ENCODE measurements at regions not wholly inside any gene's neighbourhood (a gene's known extent, or its start where the extent isn't known, plus 50 kb on each side); places are given as distances from the start of the nearest gene placed in this dataset.

GRCh38 chr13:107233541-107233940 lies 665.6 kb upstream of the ARGLU1 start:
- in situ Hi-C loops (cut with HindIII; ENCODE audit: low sequenced_read_pairs): no loop called here
- DNase-seq (ENCODE audit: low spot score): peak; percentile 55

- in situ Hi-C loops (cut with HindIII; ENCODE audit: low sequenced_read_pairs): no loop called here
- no peak for DNase-seq (ENCODE audit: low spot score)
Observed at GRCh38 chr13:107231944-107232343, 664.0 kb upstream of the ARGLU1 start.

GRCh38 chr13:107223867-107224266 lies 655.9 kb upstream of the ARGLU1 start:
- no peak for DNase-seq (ENCODE audit: low spot score)
- in situ Hi-C loops (cut with HindIII; ENCODE audit: low sequenced_read_pairs): no loop called here

GRCh38 chr13:107222597-107222996 lies 654.7 kb upstream of the ARGLU1 start:
- DNase-seq (ENCODE audit: low spot score): no peak
- in situ Hi-C loops (cut with HindIII; ENCODE audit: low sequenced_read_pairs): no loop called here

- in situ Hi-C loops (cut with HindIII; ENCODE audit: low sequenced_read_pairs): no loop called here
- DNase-seq (ENCODE audit: low spot score): no peak
Observed at GRCh38 chr13:107220245-107220644, 652.3 kb upstream of the ARGLU1 start.

GRCh38 chr13:107217251-107217650 lies 649.3 kb upstream of the ARGLU1 start:
- DNase-seq (ENCODE audit: low spot score): peak; percentile 39
- in situ Hi-C loops (cut with HindIII; ENCODE audit: low sequenced_read_pairs): no loop called here

- in situ Hi-C loops (cut with HindIII; ENCODE audit: low sequenced_read_pairs): no loop called here
- peak; percentile 73 for DNase-seq (ENCODE audit: low spot score)
Observed at GRCh38 chr13:107216046-107216755, 648.3 kb upstream of the ARGLU1 start.

- DNase-seq (ENCODE audit: low spot score): peak; percentile 92
- in situ Hi-C loops (cut with HindIII; ENCODE audit: low sequenced_read_pairs): no loop called here
Observed at GRCh38 chr13:107211073-107211472, 643.1 kb upstream of the ARGLU1 start.

GRCh38 chr13:107210723-107211030 lies 642.7 kb upstream of the ARGLU1 start:
- DNase-seq (ENCODE audit: low spot score): no peak
- in situ Hi-C loops (cut with HindIII; ENCODE audit: low sequenced_read_pairs): no loop called here

- in situ Hi-C loops (cut with HindIII; ENCODE audit: low sequenced_read_pairs): no loop called here
- DNase-seq (ENCODE audit: low spot score): no peak
Observed at GRCh38 chr13:107209824-107210722, 642.1 kb upstream of the ARGLU1 start.

GRCh38 chr13:107208889-107209288 lies 641.0 kb upstream of the ARGLU1 start:
- in situ Hi-C loops (cut with HindIII; ENCODE audit: low sequenced_read_pairs): no loop called here
- no peak for DNase-seq (ENCODE audit: low spot score)

GRCh38 chr13:107205318-107206104 lies 637.6 kb upstream of the ARGLU1 start:
- in situ Hi-C loops (cut with HindIII; ENCODE audit: low sequenced_read_pairs): no loop called here

GRCh38 chr13:107203146-107203847 lies 635.4 kb upstream of the ARGLU1 start:
- no peak for DNase-seq (ENCODE audit: low spot score)
- in situ Hi-C loops (cut with HindIII; ENCODE audit: low sequenced_read_pairs): no loop called here

More at GRCh38 chr13:107205318-107206104, 637.6 kb upstream of the ARGLU1 start:
- peak; percentile 78 for DNase-seq (ENCODE audit: low spot score)

- in situ Hi-C loops (cut with HindIII; ENCODE audit: low sequenced_read_pairs): no loop called here
- DNase-seq (ENCODE audit: low spot score): no peak
Observed at GRCh38 chr13:107202371-107203023, 634.6 kb upstream of the ARGLU1 start.

GRCh38 chr13:107200491-107200890 lies 632.6 kb upstream of the ARGLU1 start:
- DNase-seq (ENCODE audit: low spot score): no peak
- in situ Hi-C loops (cut with HindIII; ENCODE audit: low sequenced_read_pairs): no loop called here

GRCh38 chr13:107192289-107192688 lies 624.4 kb upstream of the ARGLU1 start:
- in situ Hi-C loops (cut with HindIII; ENCODE audit: low sequenced_read_pairs): no loop called here
- DNase-seq (ENCODE audit: low spot score): no peak

GRCh38 chr13:107190065-107190464 lies 622.1 kb upstream of the ARGLU1 start:
- in situ Hi-C loops (cut with HindIII; ENCODE audit: low sequenced_read_pairs): no loop called here
- DNase-seq (ENCODE audit: low spot score): no peak

- DNase-seq (ENCODE audit: low spot score): no peak
- in situ Hi-C loops (cut with HindIII; ENCODE audit: low sequenced_read_pairs): no loop called here
Observed at GRCh38 chr13:107185889-107186288, 618.0 kb upstream of the ARGLU1 start.
